IMR-90 (cell line): ENCODE measurements at regions not wholly inside any gene's neighbourhood (a gene's known extent, or its start where the extent isn't known, plus 50 kb on each side); places are given as distances from the start of the nearest gene placed in this dataset.

Source experiments
- BHLHE40 ChIP-seq: fragments of 150-350 bp; IDR thresholded peaks from 2 replicates; pipeline ENCODE4 v1.6.1; 2016; ENCODE audit warnings: mild to moderate bottlenecking, low read depth, low read length
- CHD1 ChIP-seq: IDR thresholded peaks from 2 replicates; pipeline ENCODE4 v1.6.1; 2012; ENCODE audit warnings: low read depth, low read length, improper control_type of control experiment
- CTCF ChIP-seq: conservative IDR thresholded peaks from 2 replicates; pipeline ENCODE4 v1.5.1; 2012; ENCODE audit warnings: mild to moderate bottlenecking, low read depth, low read length, improper control_type of control experiment
- FOS ChIP-seq: fragments of 150-350 bp; IDR thresholded peaks from 2 replicates; pipeline ENCODE4 v1.6.1; 2016; ENCODE audit warnings: low read depth, low read length
- MXI1 ChIP-seq: IDR thresholded peaks from 2 replicates; pipeline ENCODE4 v1.6.1; 2012; ENCODE audit warnings: low read depth, mild to moderate bottlenecking, low read length, moderate library complexity, borderline replicate concordance
- POLR2A ChIP-seq: IDR thresholded peaks from 2 replicates; pipeline ENCODE4 v1.6.1; 2012; ENCODE audit warnings: mild to moderate bottlenecking, low read depth, low read length
- USF2 ChIP-seq: fragments of 150-350 bp; IDR thresholded peaks from 2 replicates; pipeline ENCODE4 v1.6.1; 2017; ENCODE audit warnings: mild to moderate bottlenecking, antibody characterized with exemption, low read length, low read depth

GRCh38 chr1:90510143-90510542 is 207.0 kb downstream of the BARHL2 start:
- TF ChIP-seq POLR2A (no peak), CTCF (no peak), MXI1 (no peak), BHLHE40 (no peak), CHD1 (no peak), FOS (no peak), USF2 (no peak)
